ENCODE measurements at regions not wholly inside any gene's neighbourhood (a gene's known extent, or its start where the extent isn't known, plus 50 kb on each side); places are given as distances from the start of the nearest gene placed in this dataset.

- in situ Hi-C loops (cut with HindIII; ENCODE audit: low sequenced_read_pairs), result no loop called here
- DNase-seq (ENCODE audit: low read depth, low spot score), result no peak
- no peak for TF ChIP-seq CTCF (IDR thresholded peaks at IDR 0.05; ENCODE audit: low read depth, low read length)
- no peak overlapping the region for H3K4me3 ChIP-seq (ENCODE audit: low read depth, low read length)
Observed at GRCh38 chr16:80323808-80324195, 217.0 kb upstream of the DYNLRB2 start.

GRCh38 chr16:80323187-80323807 is 217.5 kb upstream of the DYNLRB2 start:
- no peak for TF ChIP-seq CTCF (IDR thresholded peaks at IDR 0.05; ENCODE audit: low read depth, low read length)
- no peak for DNase-seq (ENCODE audit: low read depth, low spot score)
- in situ Hi-C loops (cut with HindIII; ENCODE audit: low sequenced_read_pairs), result no loop called here
- H3K4me3 ChIP-seq (ENCODE audit: low read depth, low read length), result no peak overlapping the region

- no peak for TF ChIP-seq CTCF (IDR thresholded peaks at IDR 0.05; ENCODE audit: low read depth, low read length)
- in situ Hi-C loops (cut with HindIII; ENCODE audit: low sequenced_read_pairs), result no loop called here
- DNase-seq (ENCODE audit: low read depth, low spot score), result no peak
Observed at GRCh38 chr16:80319181-80319580, 221.6 kb upstream of the DYNLRB2 start.

GRCh38 chr16:80318107-80318506 is 222.7 kb upstream of the DYNLRB2 start:
- no peak overlapping the region for H3K4me3 ChIP-seq (ENCODE audit: low read depth, low read length)
- no peak for DNase-seq (ENCODE audit: low read depth, low spot score)
- TF ChIP-seq CTCF (IDR thresholded peaks at IDR 0.05; ENCODE audit: low read depth, low read length), result no peak
- in situ Hi-C loops (cut with HindIII; ENCODE audit: low sequenced_read_pairs), result no loop called here

More at GRCh38 chr16:80319181-80319580, 221.6 kb upstream of the DYNLRB2 start:
- H3K4me3 ChIP-seq (ENCODE audit: low read depth, low read length), result no peak overlapping the region

GRCh38 chr16:80317599-80318037 is 223.2 kb upstream of the DYNLRB2 start:
- in situ Hi-C loops (cut with HindIII; ENCODE audit: low sequenced_read_pairs), result no loop called here
- H3K4me3 ChIP-seq (ENCODE audit: low read depth, low read length), result no peak overlapping the region
- DNase-seq (ENCODE audit: low read depth, low spot score), result no peak
- peak; percentile 34 for TF ChIP-seq CTCF (IDR thresholded peaks at IDR 0.05; ENCODE audit: low read depth, low read length)

- no peak for TF ChIP-seq CTCF (IDR thresholded peaks at IDR 0.05; ENCODE audit: low read depth, low read length)
- in situ Hi-C loops (cut with HindIII; ENCODE audit: low sequenced_read_pairs), result no loop called here
- DNase-seq (ENCODE audit: low read depth, low spot score), result no peak
- no peak overlapping the region for H3K4me3 ChIP-seq (ENCODE audit: low read depth, low read length)
Observed at GRCh38 chr16:80317116-80317515, 223.7 kb upstream of the DYNLRB2 start.
